GM18517 (cell line): ENCODE measurements at regions not wholly inside any gene's neighbourhood (a gene's known extent, or its start where the extent isn't known, plus 50 kb on each side); places are given as distances from the start of the nearest gene placed in this dataset.
"Not testable (repeated sequence)": the region's sequence is repeated elsewhere in the genome, so short reads cannot be mapped to it uniquely, and the experiment has no call there.

ENCODE experiments used
- ATAC-seq: cut with Tn5 transposase; IDR thresholded peaks from one replicate; pipeline ENCODE4 v1.9.1; 2021; ENCODE audit warnings: mild to moderate bottlenecking, moderate library complexity; ENCODE audit not compliant: unreplicated experiment

GRCh38 chr11:45391168-45391850, 105.2 kb upstream of the SYT13 start:
- no peak for ATAC-seq

GRCh38 chr11:45390407-45390806, 104.3 kb upstream of the SYT13 start:
- ATAC-seq, result no peak

- ATAC-seq, result no peak
Measured at GRCh38 chr11:45388472-45388871, 102.3 kb upstream of the SYT13 start.

- not testable (repeated sequence) for ATAC-seq
Measured at GRCh38 chr11:45387885-45388284, 101.7 kb upstream of the SYT13 start.

- no peak for ATAC-seq
Measured at GRCh38 chr11:45386972-45387371, 100.8 kb upstream of the SYT13 start.

GRCh38 chr11:45385844-45386243, 99.7 kb upstream of the SYT13 start:
- ATAC-seq, result no peak

GRCh38 chr11:45385423-45385822, 99.3 kb upstream of the SYT13 start:
- no peak for ATAC-seq

- no peak for ATAC-seq
Measured at GRCh38 chr11:45384711-45385241, 98.6 kb upstream of the SYT13 start.

- no peak for ATAC-seq
Measured at GRCh38 chr11:45384016-45384415, 97.9 kb upstream of the SYT13 start.

GRCh38 chr11:45383224-45383623, 97.1 kb upstream of the SYT13 start:
- no peak for ATAC-seq

GRCh38 chr11:45382133-45382878, 96.2 kb upstream of the SYT13 start:
- no peak for ATAC-seq

- ATAC-seq, result no peak
Measured at GRCh38 chr11:45379162-45379863, 93.2 kb upstream of the SYT13 start.

- ATAC-seq, result no peak
Measured at GRCh38 chr11:45378516-45378915, 92.4 kb upstream of the SYT13 start.

GRCh38 chr11:45374653-45375059, 88.5 kb upstream of the SYT13 start:
- ATAC-seq, result no peak

GRCh38 chr11:45374130-45374529, 88.0 kb upstream of the SYT13 start:
- ATAC-seq, result no peak

GRCh38 chr11:45373506-45374035, 87.4 kb upstream of the SYT13 start:
- ATAC-seq, result no peak

GRCh38 chr11:45372414-45372813, 86.3 kb upstream of the SYT13 start:
- ATAC-seq, result not testable (repeated sequence)

- no peak for ATAC-seq
Measured at GRCh38 chr11:45371251-45372115, 85.3 kb upstream of the SYT13 start.

GRCh38 chr11:45369313-45369712, 83.2 kb upstream of the SYT13 start:
- ATAC-seq, result no peak

GRCh38 chr11:45368697-45369096, 82.6 kb upstream of the SYT13 start:
- no peak for ATAC-seq
